Activated CD4-positive, alpha-beta memory T cell treated with anti-CD3 and anti-CD28 coated beads, Interleukin-2, amount 10 ng/mL, durations not matched to agents 7 days and 5 days (primary cell): ENCODE measurements at regions not wholly inside any gene's neighbourhood (a gene's known extent, or its start where the extent isn't known, plus 50 kb on each side); places are given as distances from the start of the nearest gene placed in this dataset.
"Not testable (repeated sequence)": the region's sequence is repeated elsewhere in the genome, so short reads cannot be mapped to it uniquely, and the experiment has no call there.

Experiments used
- CTCF ChIA-PET: fragments of 350-600 bp; sonication (Branson Sonifier 250); formaldehyde crosslinking; loops from one replicate; lab custom pipeline; 2021; ENCODE audit warnings: antibody characterized with exemption, inconsistent platforms; lab: Charles Lee
- POLR2A ChIA-PET: fragments of 350-600 bp; sonication (Branson Sonifier 250); formaldehyde crosslinking; loops from one replicate; lab custom pipeline; 2021; ENCODE audit warnings: antibody characterized with exemption; lab: Charles Lee
- DNase-seq: peaks from one replicate; pipeline ENCODE4 v3.0.0-alpha.2; 2020
- H3K27ac Mint-ChIP-seq: one replicate; pipeline ENCODE4 v1.8.0; 2021; ENCODE audit warnings: mild to moderate bottlenecking, mixed read lengths
- H3K27me3 Mint-ChIP-seq: one replicate; pipeline ENCODE4 v1.8.0; 2021; ENCODE audit warnings: mixed read lengths
- H3K36me3 Mint-ChIP-seq: one replicate; pipeline ENCODE4 v1.8.0; 2021; ENCODE audit warnings: low read depth, mixed read lengths
- H3K4me1 Mint-ChIP-seq: one replicate; pipeline ENCODE4 v1.8.0; 2021; ENCODE audit warnings: mixed read lengths
- H3K4me3 Mint-ChIP-seq: one replicate; pipeline ENCODE4 v1.8.0; 2021; ENCODE audit warnings: mild to moderate bottlenecking, mixed read lengths
- H3K9me3 Mint-ChIP-seq: one replicate; pipeline ENCODE4 v1.8.0; 2021; ENCODE audit warnings: mixed read lengths

- H3K36me3 Mint-ChIP-seq, H3K4me1 Mint-ChIP-seq, POLR2A ChIA-PET, DNase-seq, CTCF ChIA-PET, H3K9me3 Mint-ChIP-seq, H3K27ac Mint-ChIP-seq: not testable (repeated sequence)
- Mint-ChIP-seq H3K27me3 (peaks cover 11% of the 10 kb centered on the region), H3K4me3 (peak overlapping the region; percentile 54)
These were observed 103.0 kb downstream of the NBPF11 start for GRCh38 chr1:148049115-148049496.

GRCh38 chr1:148048423-148049114 lies 103.5 kb downstream of the NBPF11 start:
- H3K4me1 Mint-ChIP-seq, H3K9me3 Mint-ChIP-seq, DNase-seq, POLR2A ChIA-PET, H3K27ac Mint-ChIP-seq, H3K36me3 Mint-ChIP-seq, CTCF ChIA-PET: not testable (repeated sequence)
- Mint-ChIP-seq H3K27me3 (peaks cover 11% of the 10 kb centered on the region), H3K4me3 (peak overlapping the region; percentile 54)

- H3K4me1 Mint-ChIP-seq, CTCF ChIA-PET, H3K4me3 Mint-ChIP-seq, H3K36me3 Mint-ChIP-seq, DNase-seq, H3K27ac Mint-ChIP-seq, H3K9me3 Mint-ChIP-seq, POLR2A ChIA-PET: not testable (repeated sequence)
- peaks cover 14% of the 10 kb centered on the region for H3K27me3 Mint-ChIP-seq
These were observed 106.2 kb downstream of the NBPF11 start for GRCh38 chr1:148045872-148046271.

- H3K27me3 Mint-ChIP-seq = peaks cover 14% of the 10 kb centered on the region
- H3K36me3 Mint-ChIP-seq, H3K27ac Mint-ChIP-seq, DNase-seq, H3K4me1 Mint-ChIP-seq, H3K9me3 Mint-ChIP-seq, POLR2A ChIA-PET, CTCF ChIA-PET, H3K4me3 Mint-ChIP-seq: not testable (repeated sequence)
These were observed 107.6 kb downstream of the NBPF11 start for GRCh38 chr1:148044495-148044894.
